Stimulated activated CD4-positive, alpha-beta T cell treated with anti-CD3 and anti-CD28 coated beads, Interleukin-15, amount 100 ng/mL, for 24 hours (primary cell): ENCODE measurements at regions not wholly inside any gene's neighbourhood (a gene's known extent, or its start where the extent isn't known, plus 50 kb on each side); places are given as distances from the start of the nearest gene placed in this dataset.
"Not testable (repeated sequence)": the region's sequence is repeated elsewhere in the genome, so short reads cannot be mapped to it uniquely, and the experiment has no call there.

Source experiments
- DNase-seq: peaks from one replicate; pipeline ENCODE4 v3.0.0-alpha.2; 2020

DNA sequence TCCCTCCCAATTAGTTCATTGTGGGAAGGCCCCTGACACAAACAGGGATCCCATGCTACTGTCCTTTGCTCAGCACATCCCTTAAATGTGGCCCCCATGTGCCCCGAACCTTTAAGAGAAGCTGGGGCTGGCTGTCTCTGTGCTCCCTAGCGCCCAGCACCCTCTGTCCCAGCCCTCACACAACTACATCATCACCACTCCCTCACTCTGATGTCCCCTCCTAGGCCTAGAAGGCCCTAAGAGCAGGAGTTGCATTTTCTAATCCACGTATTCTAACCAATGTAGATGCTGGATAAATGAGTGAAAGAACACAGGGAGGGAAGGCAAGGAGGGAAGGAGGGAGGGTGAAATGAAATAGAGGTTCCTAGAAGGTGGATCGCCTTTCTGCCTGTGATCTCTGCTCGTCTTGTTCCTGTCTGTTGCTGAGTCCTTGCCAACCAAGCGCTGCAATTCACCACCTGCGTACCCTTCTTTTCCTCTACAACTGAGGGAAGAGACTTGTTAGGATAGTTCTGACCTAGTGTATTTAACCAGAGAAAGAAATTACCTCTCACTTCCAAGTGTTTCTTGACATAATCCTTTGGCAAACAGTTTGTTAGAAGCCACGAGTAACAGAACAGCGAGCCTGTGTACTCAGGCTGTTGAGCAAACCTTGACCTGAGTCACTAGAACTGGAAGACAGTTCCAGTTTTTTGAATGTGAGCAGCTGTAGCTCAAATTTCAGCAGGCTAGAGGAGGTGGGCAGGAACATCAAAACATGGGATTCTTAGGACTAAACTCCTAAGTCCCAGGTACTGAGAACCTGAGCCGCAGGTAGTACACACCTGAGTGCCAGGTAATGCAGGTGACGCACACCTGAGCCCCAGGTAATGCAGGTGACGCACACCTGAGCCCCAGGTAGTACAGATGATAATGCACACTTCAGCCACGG is 181.5 kb upstream of the ID2 start:
- no peak for DNase-seq

DNA sequence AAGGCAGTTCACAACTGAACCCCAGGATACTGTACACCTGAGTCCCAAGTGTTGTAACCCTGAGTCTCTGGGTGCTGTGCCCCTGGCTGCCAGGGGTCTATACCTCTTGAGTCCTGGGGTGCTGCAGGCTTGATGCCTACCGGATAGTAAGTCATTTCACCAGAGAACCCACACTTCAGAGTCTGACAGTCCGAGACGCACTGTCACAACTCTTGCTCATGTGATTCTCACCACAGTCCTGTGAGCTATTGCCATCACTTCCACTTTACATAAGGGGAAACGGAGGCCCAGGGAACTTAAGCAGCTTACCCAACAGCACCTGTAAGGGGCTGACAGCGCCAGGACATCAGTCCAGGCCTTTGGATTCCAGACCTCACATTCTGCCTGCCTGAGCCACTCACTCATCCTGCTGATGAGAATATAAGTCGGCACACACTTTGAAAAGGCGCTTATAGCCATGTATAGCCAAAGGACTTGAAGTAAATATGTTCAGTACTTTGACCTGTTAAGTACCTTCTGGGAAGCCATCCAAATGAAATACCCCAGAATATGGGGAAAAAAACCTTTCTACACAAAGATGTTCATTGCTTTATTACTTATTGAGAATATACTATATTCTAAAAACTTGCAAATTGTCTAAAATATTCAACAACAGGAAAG is 180.7 kb upstream of the ID2 start:
- no peak for DNase-seq

DNA sequence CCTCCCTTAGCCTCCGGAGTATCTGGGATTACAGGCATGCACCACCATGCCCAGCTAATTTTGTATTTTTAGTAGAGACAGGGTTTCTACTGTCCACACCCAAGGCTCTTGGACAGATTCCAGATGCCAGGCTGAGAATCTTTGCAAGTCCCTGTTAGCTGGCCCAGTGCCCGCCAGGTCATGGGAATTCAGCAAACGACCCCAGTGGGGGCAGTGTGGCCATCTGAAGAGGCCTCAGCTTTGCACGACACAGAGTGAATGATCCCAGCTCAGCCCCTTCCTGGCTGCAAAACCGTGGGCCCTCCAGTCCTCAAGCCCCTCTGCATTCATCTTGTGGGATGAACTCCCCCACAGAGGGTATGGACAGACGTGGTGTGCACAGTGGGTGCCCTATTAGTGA is 179.5 kb upstream of the ID2 start:
- no peak for DNase-seq

DNA sequence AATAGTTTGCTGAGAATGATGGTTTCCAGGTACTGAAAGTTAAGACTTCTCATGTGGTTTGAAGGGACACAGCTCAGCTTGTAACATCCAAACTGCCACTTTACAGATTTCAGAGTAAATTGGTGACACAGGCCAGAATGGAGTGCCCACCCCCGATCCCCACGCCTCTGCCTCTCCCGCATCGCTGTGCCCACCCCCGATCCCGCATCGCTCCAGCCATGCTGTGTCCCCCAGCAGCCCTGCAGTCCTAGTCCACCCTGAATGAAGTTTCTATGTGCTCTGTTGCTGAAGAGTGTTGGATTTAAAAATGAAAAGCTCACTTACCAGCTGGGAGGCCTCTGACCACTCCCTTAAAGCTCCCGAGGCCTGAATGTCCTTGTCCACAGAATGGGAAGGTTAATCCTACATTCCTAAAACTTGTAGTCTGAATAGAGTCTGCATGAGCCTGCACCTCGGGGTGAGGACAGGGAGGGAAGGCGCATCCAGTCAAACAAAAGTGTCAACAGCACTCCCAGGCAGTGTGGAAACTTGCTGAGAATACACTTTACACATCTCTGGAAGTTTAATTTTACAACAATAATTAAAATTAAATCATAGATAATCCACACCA is 176.4 kb upstream of the ID2 start:
- no peak for DNase-seq

DNA sequence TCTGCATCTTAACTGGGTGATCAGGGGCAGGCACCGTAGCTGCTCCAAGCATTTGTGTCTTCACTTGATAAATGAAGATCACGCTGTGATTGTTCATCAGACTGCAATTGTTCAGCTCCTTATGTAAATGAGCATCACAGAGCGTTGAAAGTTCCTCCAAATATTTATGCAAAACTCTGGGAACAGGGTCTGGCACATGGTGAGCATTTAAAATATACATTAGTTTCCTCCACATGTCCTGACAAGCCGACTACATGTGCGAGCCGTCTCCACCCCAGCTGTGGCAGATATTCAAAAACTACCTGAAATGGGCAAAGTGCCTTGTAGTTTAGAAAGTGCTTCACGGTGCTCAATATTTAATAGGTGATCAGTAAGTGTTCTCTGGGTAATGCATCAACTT is 175.1 kb upstream of the ID2 start:
- DNase-seq = no peak

DNA sequence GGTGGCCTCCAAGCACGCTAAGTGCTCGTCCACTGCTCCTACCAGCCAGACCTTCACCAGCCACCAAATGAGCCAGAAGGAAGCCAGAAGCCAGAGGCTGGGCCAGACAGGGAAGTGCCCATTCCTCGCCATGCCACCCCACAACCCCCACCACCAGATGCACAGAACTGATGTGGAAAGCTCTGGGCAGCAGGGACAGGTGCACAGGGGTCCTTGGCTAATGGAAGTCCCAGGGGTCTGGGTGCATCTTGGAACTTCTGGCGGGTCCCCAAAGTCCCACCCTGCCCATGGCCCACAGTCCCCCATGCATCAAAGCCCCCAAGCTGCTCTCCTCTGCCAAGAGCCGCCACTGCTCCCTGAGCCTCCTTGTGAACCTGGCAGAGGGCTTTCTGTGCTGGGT is 173.1 kb upstream of the ID2 start:
- no peak for DNase-seq

DNA sequence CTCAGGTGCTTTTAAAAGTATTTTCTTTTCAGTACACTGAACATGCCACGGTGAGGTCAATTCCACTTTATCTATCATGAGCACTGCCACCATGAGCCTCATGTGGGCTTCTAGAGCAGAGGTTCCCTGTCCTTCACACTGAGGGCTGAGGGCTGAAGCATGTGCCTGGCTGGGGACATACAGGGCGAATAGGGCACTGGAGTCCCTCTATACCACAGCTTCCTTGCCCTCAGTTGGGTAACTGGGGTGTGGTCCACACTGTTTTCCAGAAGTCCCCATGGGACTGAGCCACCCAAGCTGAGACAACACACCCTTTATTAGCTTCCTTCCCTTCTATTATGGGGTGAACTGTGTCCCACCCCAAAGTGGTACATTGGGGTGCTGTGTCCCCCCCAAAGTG is 172.2 kb upstream of the ID2 start:
- no peak for DNase-seq

DNA sequence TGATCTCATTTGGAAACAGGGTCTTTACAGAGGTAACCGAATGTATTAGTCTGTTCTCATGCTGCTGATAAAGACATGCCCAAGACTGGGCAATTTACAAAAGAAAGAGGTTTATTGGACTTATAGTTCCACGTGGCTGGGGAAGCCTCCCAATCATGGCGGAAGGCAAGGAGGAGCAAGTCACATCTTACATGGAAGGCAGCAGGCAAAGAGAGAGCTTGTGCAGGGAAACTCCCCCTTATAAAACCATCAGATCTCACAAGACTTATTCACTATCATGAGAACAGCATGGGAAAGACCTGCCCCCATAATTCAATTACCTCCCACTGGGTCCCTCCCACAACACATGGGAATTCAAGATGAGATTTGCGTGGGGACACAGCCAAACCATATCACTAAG is 171.8 kb upstream of the ID2 start:
- DNase-seq = not testable (repeated sequence)

DNA sequence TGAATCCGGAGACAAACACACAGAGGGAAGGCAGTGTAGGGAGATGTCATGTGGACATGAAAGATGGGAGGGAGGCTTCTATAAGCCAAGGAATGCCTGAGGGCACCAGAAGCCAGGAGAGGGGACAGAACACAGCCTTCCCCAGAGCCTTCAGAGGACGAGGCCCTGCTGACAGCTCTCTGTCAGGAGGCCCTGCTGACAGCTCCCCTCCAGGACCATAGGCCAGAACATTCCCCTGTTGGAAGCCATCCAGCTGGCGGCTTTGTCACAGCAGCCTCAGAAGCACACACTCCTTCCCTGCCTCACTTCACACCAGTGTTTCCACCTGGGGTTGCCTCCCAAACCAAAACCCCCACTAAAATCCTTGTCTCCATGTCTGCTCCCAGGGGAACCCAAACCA is 171.3 kb upstream of the ID2 start:
- no peak for DNase-seq

DNA sequence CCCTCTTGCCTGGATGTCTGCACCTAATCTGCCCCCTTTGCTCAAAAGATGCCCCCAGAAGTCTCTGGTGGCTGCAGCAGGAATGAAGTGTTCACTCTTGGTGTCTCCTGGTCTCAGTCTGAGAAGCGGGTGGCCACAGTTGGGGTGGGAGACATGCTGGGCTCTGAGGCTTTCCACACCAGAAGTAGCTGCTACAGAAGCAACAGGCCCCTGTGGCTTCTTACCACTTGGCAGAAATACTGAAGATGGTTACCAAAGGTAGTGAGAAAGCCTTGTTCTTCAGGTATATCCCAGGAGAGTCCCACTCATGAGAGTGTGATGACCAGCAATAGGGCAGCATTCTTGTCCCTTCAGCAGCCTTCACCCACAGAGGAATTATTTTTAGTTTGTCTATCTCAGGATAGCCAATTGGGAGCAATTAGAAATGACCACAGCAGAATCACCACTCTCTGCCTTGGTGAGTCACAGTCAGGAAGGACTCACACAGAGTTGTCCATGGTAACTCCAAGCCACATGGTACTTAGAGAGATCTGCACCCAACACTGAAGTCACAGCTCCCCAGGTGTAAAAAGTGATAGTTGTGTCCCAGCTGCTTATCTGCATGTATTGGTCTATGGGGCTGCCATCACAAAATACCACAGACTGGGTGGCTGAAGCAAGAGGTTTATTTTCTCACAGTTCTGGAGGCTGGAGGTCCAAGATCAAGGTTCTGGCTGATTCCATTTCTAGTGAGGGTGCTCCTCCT is 169.8 kb upstream of the ID2 start:
- no peak for DNase-seq

DNA sequence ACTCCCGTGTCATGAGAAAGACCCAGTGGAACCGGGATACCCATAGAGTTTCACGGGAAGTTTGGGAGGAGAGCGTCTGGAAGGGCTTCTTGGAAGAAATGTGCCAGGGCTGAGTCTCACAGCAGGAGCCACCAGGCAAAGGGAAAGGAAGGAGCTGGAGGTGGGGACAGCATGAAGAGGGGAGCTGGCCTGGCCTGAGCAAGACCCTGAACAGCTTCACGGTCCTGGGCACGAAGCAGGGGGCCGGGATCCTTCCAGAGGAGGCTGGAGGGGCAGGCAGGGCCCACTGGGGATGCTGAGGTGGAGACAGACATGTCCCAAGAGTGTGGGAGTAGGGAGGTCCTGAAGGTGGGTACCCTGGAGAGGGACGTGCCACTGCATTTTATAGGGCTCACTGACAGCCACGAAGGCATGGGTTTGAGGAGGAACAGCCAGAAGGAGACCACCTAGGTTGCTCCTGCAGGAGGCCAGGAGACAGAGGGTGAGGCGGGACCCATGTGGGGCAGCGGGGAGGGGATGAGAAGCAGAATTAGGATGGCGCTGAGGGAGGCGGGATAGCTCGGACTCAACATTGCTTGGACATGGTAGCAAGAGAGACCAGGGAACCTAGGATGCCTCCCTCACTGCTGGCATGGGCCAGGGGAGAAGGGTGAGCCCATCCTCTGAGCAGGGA is 168.1 kb upstream of the ID2 start:
- DNase-seq = no peak

DNA sequence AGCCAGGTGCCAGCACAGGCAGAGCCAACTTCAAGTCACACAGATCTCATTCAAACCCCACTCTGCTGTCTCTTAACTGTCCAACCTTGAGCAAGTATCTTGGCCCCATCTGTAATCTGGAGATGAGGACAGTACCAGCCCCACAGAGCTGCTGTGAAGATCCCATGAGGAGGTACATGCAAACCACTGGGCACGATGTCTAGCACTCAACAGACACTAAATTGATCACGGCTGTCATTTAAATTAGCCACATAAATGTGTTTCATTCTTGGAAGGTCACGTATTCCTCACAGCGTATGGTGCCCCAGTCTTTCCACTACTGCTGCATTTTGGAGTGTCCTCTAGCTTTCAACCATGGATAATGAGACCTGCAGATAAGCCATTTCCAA is 167.6 kb upstream of the ID2 start:
- DNase-seq = no peak

DNA sequence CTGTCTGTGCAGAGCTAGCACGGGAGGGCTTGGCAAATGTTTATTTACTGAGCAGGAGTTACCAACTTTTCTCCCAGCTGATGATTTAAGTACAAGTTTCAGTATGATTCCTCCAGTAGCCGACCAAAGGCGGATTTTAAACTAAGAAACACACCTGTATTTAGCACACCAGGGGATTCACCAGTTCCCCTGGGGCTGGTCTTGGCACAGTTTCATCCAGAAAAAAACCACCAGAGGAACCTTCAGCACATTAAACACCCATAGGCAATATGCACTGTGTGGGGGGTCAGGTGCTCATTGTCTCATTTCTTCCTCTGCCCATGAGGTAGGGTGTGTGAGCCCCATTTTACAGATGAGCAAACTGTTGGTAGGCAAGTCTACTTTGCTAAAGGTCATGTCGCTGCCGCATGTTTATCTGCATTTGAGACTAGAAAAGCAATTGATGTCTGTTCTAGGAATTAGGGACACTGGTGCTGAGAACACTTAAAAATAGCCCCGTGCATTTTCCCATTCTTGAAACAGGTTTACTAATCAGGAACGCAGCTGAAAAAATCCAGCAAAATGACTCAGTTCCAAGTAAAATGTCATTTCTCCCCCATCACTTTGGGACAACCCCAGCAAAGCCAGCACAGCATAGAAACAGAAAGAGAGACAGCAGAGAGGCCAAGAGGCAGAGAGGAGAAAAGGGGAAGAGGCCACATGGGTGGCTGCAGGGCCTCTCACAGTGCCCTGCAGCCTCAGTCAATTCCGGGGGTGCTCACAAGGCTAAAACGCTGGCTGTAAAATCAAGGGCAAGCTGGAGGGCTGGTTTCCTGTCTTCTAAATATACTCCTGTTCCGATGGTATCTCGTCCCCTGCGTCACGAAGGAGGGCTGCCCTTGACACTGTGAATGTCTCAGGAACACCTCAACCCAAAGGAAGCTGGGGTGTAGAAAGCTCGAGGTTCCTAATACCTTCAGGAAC is 166.8 kb upstream of the ID2 start:
- DNase-seq = peak; percentile 76

DNA sequence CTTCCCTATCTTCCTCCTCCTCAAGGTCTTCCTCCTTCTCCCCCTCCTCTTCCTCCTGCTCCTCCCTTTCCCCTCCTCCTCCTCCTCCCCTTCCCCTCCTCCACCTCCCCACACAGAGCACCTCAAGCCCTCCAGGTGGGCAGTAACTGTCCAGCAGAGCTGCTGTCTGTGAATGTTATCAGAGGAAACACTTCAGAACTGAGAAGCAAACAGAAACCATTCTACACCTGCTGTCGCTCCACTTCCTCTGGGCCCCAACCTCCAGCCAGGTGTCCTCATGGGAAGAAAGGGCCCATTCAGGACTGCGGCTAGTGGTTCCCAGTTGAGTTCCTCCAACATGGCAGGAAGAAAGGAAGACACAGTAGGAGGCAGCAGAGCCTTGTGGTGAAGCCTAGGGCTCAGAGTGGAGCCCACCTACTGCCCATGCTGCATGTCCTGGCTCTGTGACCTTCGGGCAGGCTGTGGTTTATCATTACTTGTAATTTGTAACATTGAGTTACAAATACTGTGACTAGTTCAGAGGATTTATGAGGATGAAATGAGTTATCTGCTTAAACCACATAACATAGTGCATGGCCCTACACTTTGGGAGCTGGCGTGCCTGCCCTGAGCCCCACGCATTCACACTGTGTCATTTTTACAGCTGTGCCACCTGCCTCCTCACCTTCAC is 165.9 kb upstream of the ID2 start:
- DNase-seq = peak; percentile 40

DNA sequence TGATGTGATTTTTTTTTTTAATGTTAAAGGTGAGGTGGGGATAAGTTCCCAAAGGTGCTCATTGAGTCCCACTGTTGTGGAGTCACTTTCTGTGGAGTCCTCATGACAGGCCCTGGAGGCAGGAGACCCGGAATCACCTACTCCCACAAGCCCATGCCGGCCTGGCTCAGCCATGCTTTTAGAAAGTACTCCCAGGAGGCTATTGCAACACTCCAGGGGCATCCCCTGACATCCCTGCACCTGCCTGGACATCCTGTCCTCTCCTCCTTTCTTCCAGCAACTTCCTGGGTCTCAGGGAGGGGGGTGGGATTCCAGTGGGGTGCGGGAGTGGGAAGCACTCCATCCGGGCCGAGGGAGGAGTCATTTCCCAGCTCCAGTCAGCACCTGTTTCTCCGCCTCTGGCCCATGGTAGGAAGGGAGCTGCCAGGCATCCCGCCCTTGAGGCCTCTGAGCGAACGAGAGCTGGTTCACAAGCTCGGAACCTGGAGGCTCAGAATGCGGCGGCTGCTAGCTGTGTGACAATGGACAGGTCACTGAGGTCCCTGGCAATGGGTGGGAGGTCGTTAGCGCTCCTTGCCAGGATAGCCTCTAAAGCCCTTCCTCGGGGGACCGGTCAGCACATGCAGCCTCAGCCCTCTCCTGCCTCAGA is 163.9 kb upstream of the ID2 start:
- DNase-seq = no peak

DNA sequence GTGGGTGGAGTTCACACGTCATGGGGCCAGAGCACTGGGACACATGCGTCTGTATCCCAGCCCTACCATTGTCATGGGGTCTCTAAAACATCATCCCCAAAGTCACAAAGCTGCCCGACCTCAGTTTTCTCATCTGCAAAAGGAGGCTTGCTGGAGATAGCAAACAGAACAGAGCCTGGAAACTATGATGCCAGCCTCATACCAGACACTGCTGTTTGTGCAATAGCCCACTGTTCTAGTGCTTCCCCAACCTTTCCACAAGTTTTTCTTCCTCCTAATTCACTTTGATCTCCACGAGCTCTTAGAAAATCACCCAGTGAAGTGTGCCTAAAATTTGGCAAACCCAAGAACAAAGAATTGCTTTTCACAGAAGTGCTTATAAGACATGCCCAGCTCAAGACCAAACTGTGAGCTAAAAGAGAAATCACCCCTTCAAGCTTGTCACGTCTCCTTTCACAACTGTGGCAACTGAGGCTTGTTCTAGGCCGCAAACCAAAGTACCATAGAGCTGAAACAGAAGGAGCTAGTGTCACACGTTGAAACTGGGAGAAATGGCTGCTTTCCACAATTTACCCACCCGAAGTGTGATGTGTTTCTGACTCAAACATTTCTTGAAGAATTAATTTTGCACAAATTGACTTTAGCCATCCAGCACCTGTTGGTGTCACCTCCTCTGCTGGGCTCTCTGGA is 162.7 kb upstream of the ID2 start:
- DNase-seq = no peak

DNA sequence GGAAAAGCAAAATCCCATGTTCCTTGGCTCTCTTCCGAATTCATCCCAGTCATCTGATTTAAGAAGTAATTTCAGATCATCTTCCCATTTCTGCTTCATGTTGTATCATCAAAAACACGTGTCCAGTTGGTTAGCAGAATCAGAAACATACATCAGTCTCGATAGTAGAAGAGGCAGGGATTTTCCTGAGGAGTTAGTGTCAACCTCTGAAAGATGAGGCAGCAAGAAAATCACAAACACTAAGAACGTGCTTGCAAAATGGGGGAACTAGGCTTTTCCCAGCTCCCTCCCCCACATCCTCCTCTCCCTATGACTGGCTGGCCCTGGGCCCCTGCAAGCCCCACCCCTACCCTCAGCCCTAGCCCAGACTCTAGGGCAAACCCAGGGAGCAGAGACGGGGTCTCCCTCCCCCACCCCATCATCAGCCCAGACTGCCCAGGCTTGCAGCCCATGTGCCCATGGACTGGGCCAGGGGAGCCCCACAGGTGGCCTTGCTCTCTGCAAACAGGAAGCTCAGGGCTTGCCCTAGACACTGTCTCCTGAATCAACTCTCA is 161.0 kb upstream of the ID2 start:
- DNase-seq = peak; percentile 49

DNA sequence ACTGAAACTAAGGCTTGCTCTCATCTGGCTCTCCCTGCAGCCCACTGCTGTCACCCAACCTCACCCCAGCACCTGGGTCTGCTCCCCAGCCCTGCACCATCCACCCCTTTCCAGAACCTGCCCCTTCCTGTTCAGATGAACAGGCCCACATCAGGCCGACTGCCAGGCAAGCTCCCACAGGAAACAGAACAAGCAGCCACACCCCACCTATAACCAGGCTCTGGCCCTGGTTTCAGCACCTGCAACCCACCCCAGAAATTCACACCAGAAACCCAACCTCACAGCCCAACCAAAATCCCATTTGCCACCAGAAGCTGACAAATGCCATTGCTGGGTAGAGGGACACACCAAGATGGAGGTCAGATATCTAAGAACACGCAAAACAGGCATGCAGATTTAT is 159.2 kb upstream of the ID2 start:
- no peak for DNase-seq

DNA sequence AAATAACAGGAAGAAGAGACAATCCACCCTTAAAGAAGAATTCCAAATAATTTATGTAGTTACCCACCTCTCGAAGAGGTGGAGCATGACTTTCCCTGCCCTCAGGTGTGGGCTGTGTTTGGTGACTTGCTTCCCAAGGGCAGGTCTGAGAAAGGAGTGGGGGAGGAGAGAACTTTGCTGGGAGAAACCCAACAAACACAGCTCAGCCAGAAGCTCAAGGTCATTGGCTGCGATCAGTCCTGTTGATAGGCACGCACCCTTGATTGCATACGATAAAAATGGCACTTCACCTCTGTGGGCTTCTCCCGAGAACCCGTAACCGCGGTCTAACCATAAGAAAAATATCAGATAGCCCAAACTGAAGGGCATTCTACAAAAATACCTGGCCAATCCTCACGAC is 157.5 kb upstream of the ID2 start:
- no peak for DNase-seq

DNA sequence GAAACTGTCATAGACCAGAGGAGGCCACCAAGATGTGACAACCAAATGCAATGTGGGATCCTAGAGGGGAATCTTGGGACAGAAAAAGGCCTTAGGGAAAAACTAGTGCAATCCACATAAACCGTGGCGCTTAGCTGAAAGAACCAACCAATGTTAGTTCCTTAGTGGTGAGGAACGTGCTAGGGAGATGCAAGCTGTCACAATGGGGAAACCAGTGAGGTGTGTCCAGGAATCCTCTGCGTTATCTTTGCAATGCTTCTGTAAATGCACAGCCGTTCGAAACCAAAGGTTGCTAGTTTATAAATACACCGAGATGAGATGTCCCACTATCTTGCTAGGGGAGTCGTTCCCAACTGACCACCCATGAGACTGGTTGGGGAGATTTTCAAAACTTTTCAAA is 157.0 kb upstream of the ID2 start:
- no peak for DNase-seq
